Esophagus mucosa (tissue), 1 donor: ENCODE measurements at regions not wholly inside any gene's neighbourhood (a gene's known extent, or its start where the extent isn't known, plus 50 kb on each side); places are given as distances from the start of the nearest gene placed in this dataset.

Source experiments
- ATAC-seq: fragments of 200-7000 bp; cut with Tn5 transposase; one replicate; pipeline ENCODE4 v1.9.1; 2020
- donor health status: DM: yes; HTN: yes; CAD: no.

GRCh38 chr20:12596863-12597262, 411.9 kb upstream of the SPTLC3 start:
- no peak for ATAC-seq

- no peak for ATAC-seq
Measured at GRCh38 chr20:12597551-12597950, 411.2 kb upstream of the SPTLC3 start.

GRCh38 chr20:12598894-12599293, 409.9 kb upstream of the SPTLC3 start:
- no peak for ATAC-seq

GRCh38 chr20:12599494-12599893, 409.3 kb upstream of the SPTLC3 start:
- ATAC-seq, result no peak

GRCh38 chr20:12605751-12606150, 403.0 kb upstream of the SPTLC3 start:
- no peak for ATAC-seq

GRCh38 chr20:12610871-12611270, 397.9 kb upstream of the SPTLC3 start:
- ATAC-seq, result no peak

- ATAC-seq, result no peak
Measured at GRCh38 chr20:12614764-12615163, 394.0 kb upstream of the SPTLC3 start.

- no peak for ATAC-seq
Measured at GRCh38 chr20:12617076-12617475, 391.7 kb upstream of the SPTLC3 start.

- ATAC-seq, result no peak
Measured at GRCh38 chr20:12623870-12624269, 384.9 kb upstream of the SPTLC3 start.

GRCh38 chr20:12627485-12627884, 381.3 kb upstream of the SPTLC3 start:
- no peak for ATAC-seq

- ATAC-seq, result no peak
Measured at GRCh38 chr20:12638633-12639312, 370.0 kb upstream of the SPTLC3 start.

GRCh38 chr20:12640251-12640650, 368.5 kb upstream of the SPTLC3 start:
- ATAC-seq, result no peak

- no peak for ATAC-seq
Measured at GRCh38 chr20:12641619-12642018, 367.2 kb upstream of the SPTLC3 start.

GRCh38 chr20:12644461-12644860, 364.3 kb upstream of the SPTLC3 start:
- ATAC-seq, result no peak

GRCh38 chr20:12649234-12649633, 359.5 kb upstream of the SPTLC3 start:
- ATAC-seq, result no peak

- ATAC-seq, result no peak
Measured at GRCh38 chr20:12653642-12654041, 355.1 kb upstream of the SPTLC3 start.

GRCh38 chr20:12659942-12660341, 348.8 kb upstream of the SPTLC3 start:
- no peak for ATAC-seq

- no peak for ATAC-seq
Measured at GRCh38 chr20:12660918-12661317, 347.9 kb upstream of the SPTLC3 start.

- ATAC-seq, result no peak
Measured at GRCh38 chr20:12670301-12670700, 338.5 kb upstream of the SPTLC3 start.

GRCh38 chr20:12673352-12673751, 335.4 kb upstream of the SPTLC3 start:
- ATAC-seq, result no peak

- ATAC-seq, result no peak
Measured at GRCh38 chr20:12677925-12678324, 330.8 kb upstream of the SPTLC3 start.

- no peak for ATAC-seq
Measured at GRCh38 chr20:12679447-12679846, 329.3 kb upstream of the SPTLC3 start.

GRCh38 chr20:12682613-12683012, 326.2 kb upstream of the SPTLC3 start:
- ATAC-seq, result no peak

- no peak for ATAC-seq
Measured at GRCh38 chr20:12687476-12687875, 321.3 kb upstream of the SPTLC3 start.

- ATAC-seq, result no peak
Measured at GRCh38 chr20:12695937-12696336, 312.8 kb upstream of the SPTLC3 start.
